H1 (cell line): ENCODE measurements at regions not wholly inside any gene's neighbourhood (a gene's known extent, or its start where the extent isn't known, plus 50 kb on each side); places are given as distances from the start of the nearest gene placed in this dataset.

Experiments used
- FOSL1 ChIP-seq: IDR thresholded peaks from 2 replicates; pipeline ENCODE4 v1.6.1; 2011; ENCODE audit warnings: mild to moderate bottlenecking, low read depth, low read length, moderate library complexity; ENCODE audit not compliant: insufficient read depth
- KDM1A ChIP-seq: fragments of 200-600, 300-600 bp; sonication (generic); IDR thresholded peaks from 2 replicates; pipeline ENCODE4 v1.7.1; 2016; ENCODE audit warnings: mild to moderate bottlenecking, low read length, borderline replicate concordance
- PHF8 ChIP-seq: fragments of 200-600 bp; sonication (generic); conservative IDR thresholded peaks from 2 replicates; pipeline ENCODE4 v1.7.1; 2012; ENCODE audit warnings: low read depth, mild to moderate bottlenecking, inconsistent platforms, low read length, moderate library complexity
- POLR2A ChIP-seq, 2 experiments: IDR thresholded peaks; 1 replicate in 1 of 2; 2 replicates in 1 of 2; pipeline ENCODE4 v1.6.1; 2011; ENCODE audit warnings: low read depth in 2 of 2, low read length in 2 of 2, mild to moderate bottlenecking in 2 of 2; ENCODE audit errors: control extremely low read depth in 1 of 2
- POLR2AphosphoS5 ChIP-seq: IDR thresholded peaks from 2 replicates; pipeline ENCODE4 v1.6.1; 2011; ENCODE audit warnings: low read depth, low read length
- TAF1 ChIP-seq: IDR thresholded peaks from 2 replicates; pipeline ENCODE4 v1.6.1; 2011; ENCODE audit warnings: mild to moderate bottlenecking, low read depth, low read length
- ZNF274 ChIP-seq: IDR thresholded peaks from 2 replicates; pipeline ENCODE4 v1.7.0; 2012; ENCODE audit warnings: low read length, borderline replicate concordance; ENCODE audit errors: extremely low read depth
- TF ChIP-seq, protein P1 (sequence below), 3 experiments: IDR thresholded peaks; 1 replicate in 2 of 3; 2 replicates in 1 of 3; pipeline versions ENCODE4 v1.5.1 to v1.6.1; 2011; ENCODE audit warnings: low read length in 3 of 3, mild to moderate bottlenecking in 3 of 3, inconsistent platforms in 2 of 3, low read depth in 1 of 3, moderate library complexity in 1 of 3; ENCODE audit not compliant: insufficient read depth in 1 of 3; ENCODE audit errors: control extremely low read depth in 1 of 3

- TF ChIP-seq PHF8: no peak
- TF ChIP-seq, protein P1, sequence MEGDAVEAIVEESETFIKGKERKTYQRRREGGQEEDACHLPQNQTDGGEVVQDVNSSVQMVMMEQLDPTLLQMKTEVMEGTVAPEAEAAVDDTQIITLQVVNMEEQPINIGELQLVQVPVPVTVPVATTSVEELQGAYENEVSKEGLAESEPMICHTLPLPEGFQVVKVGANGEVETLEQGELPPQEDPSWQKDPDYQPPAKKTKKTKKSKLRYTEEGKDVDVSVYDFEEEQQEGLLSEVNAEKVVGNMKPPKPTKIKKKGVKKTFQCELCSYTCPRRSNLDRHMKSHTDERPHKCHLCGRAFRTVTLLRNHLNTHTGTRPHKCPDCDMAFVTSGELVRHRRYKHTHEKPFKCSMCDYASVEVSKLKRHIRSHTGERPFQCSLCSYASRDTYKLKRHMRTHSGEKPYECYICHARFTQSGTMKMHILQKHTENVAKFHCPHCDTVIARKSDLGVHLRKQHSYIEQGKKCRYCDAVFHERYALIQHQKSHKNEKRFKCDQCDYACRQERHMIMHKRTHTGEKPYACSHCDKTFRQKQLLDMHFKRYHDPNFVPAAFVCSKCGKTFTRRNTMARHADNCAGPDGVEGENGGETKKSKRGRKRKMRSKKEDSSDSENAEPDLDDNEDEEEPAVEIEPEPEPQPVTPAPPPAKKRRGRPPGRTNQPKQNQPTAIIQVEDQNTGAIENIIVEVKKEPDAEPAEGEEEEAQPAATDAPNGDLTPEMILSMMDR (IDR thresholded peaks at IDR 0.05; ENCODE audit: control extremely low read depth in 1 of 3, insufficient read depth in 1 of 3, low read depth in 1 of 3, low read length in 3 of 3): no peak
- no peak for TF ChIP-seq KDM1A
- TF ChIP-seq TAF1: no peak
- no peak for TF ChIP-seq ZNF274
- TF ChIP-seq POLR2AphosphoS5: no peak
- TF ChIP-seq POLR2A (IDR thresholded peaks at IDR 0.05; ENCODE audit: control extremely low read depth in 1 of 2, low read depth in 2 of 2, low read length in 2 of 2): no peak
- TF ChIP-seq FOSL1: no peak
Observed at GRCh38 chr6:78597966-78598365, 269.4 kb upstream of the IRAK1BP1 start.
